Nucleus accumbens (tissue), 56 donors: ENCODE measurements at regions not wholly inside any gene's neighbourhood (a gene's known extent, or its start where the extent isn't known, plus 50 kb on each side); places are given as distances from the start of the nearest gene placed in this dataset.

Source experiments
- DNase-seq, 56 donors: peaks; one replicate each; lab custom pipeline; 2025; lab: John Stamatoyannopoulos, UW

GRCh38 chr2:150319658-150320555 lies 167.6 kb downstream of the RND3 start:
- no peak for DNase-seq

DNA sequence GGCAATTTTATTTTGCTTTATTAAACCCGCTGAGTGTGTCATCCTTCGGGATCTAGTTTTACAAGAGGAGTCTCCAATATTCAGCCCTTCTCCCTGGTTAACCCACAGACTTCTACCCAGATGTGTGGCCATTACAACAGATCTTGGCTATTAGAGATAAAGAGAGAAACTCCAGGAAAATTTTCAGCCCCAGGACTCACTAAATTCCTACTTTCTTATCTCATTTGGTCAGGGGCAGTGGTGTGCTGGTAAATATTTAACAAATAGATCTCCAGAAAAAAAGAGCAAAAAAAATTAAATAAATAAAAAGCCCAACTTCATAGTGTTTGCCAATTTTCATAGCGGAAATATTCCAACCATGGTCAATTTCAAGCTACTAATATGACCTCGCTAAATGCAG lies 168.4 kb downstream of the RND3 start:
- no peak for DNase-seq

DNA sequence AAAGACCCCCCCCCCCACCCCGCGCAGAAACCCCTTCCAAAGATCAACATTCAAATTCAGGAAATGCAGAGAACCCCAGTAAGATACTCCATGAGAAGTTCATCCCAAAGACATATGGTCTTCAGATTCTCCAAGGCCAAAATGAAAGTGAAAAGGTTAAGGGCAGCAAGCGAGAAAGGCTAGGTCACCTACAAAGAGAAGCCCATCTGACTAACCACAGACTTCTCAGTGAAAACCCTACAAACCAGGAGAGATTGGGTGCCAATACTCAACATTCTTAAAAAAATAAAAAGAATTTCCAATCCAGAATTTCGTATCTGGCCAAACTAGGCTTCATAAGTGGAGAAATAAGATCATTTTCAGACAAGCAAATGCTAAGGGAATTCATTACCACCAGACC lies 175.2 kb downstream of the RND3 start:
- DNase-seq, result no peak

GRCh38 chr2:150309311-150310080 lies 178.0 kb downstream of the RND3 start:
- DNase-seq, result no peak

DNA sequence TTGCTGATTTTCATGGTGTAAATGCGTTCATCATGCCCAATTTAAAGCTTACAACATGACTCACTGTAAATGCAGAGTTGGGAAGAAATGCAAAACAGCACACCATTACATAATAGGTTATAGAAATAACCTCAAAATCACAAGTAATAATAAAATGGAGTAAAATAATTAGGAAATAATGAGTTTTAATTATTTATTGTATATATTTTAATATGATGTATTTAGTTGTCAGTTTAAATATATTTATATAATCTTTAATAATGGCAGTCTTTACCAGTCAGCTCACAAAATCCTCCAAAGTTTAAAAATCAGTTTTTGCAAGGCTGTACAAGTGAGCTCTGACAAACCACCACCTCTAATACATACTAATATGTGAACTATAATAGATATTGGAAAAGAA lies 180.2 kb downstream of the RND3 start:
- DNase-seq, result no peak

DNA sequence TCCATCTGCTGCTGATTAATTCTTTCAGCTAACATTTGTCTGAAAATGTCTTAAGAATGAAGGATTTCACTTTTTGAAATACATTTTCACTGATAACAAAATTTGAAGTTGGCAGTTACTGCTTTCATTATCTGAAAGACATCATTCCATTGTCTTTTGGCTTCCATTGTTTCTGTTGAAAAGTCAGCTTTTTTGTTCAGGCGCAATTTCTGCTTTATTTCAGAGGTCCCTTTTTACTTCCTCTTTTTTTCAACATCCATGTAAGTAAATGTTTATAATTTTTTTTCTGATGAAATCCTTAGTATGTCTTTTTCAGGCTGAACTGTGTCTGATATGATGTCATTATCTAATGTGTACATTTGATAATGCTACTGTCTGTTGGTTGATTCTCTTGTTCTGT lies 184.2 kb downstream of the RND3 start:
- no peak for DNase-seq

DNA sequence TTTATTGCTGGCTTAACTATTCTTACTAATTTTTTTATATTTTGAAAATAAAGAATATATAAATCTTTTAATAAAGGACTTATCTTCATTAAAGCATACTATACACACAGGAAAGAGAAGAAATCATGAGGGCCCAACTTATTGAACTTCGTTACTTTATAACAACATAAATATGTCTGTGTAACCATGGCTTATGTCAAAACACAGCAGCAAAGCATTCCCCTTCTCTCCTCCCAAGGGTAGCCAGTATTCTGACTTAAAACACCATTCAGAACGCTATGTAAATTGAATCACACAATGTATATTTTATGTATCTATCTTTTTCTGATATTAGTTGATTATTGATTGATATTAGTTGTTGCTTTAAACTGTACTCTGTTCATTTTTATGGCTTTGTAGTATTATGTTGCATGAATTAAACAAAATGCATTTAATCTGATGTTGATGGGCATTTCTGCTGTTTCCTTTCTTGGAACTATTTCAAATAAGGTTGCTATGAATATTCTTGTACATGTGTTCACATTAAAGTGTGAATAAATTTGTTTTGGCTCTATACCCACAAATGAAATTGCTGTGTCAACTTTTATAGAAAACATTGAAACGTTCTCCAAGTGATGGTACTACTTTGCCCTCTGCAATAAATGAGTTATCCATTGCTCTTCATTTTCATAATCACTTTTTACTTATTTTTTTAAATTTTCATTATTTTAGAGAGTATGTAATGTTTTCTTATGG lies 188.7 kb downstream of the RND3 start:
- DNase-seq, result no peak

GRCh38 chr2:150296770-150297546 lies 190.5 kb downstream of the RND3 start:
- DNase-seq, result no peak

- no peak for DNase-seq
Measured at GRCh38 chr2:150295544-150295943, 191.9 kb downstream of the RND3 start.

- DNase-seq, result no peak
Measured at GRCh38 chr2:150293771-150294170, 193.7 kb downstream of the RND3 start.

GRCh38 chr2:150292807-150293206 lies 194.7 kb downstream of the RND3 start:
- no peak for DNase-seq

- DNase-seq, result no peak
Measured at GRCh38 chr2:150292192-150292591, 195.3 kb downstream of the RND3 start.

GRCh38 chr2:150286730-150287362 lies 200.6 kb downstream of the RND3 start:
- DNase-seq, result no peak

DNA sequence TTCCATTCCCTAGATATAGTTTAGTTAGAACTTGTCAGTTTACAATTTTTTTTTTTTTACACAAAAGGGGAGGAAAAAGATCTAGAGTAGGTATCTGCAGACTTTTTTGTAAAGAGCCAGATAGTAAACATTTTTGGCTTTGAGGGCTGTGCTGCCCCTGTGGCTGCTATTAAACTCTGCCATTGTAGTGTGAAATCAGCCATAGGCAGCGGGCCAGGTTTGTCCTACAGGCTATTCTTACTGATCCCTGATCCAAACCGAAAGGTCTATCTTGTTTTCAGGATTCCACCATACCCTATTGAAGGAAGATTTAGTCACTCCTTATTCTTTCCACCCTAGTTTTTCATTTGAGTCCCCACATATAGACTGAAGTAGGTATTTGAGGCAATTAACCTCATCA lies 203.4 kb downstream of the RND3 start:
- no peak for DNase-seq

DNA sequence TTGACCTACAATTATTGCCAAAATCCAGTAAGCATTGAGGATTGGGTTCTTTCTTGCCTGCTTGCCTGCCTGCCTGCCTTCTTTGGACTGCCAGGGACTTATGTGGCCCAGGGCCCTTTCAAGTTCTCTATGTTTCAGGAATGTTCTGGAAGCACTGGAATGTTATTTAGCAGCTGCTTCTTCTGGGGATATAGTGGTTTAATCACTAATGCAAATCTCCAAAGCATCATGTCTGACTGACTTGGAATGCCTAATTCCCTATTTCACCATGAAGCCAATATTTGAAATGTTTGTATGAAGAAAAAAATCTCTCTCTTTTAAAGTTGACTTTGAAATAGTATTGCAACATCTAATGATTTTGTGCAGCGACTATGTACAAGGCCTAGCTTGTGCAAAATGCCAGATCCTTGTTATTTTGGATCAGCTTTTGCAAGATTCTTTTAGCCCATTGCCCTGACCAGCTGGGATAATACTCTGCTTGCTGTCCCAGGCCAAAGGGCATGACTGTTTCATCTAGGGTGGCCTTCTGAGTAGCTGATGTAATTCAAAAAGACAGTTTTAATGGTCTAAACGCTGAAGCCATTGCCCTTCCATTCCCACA lies 204.6 kb downstream of the RND3 start:
- no peak for DNase-seq

DNA sequence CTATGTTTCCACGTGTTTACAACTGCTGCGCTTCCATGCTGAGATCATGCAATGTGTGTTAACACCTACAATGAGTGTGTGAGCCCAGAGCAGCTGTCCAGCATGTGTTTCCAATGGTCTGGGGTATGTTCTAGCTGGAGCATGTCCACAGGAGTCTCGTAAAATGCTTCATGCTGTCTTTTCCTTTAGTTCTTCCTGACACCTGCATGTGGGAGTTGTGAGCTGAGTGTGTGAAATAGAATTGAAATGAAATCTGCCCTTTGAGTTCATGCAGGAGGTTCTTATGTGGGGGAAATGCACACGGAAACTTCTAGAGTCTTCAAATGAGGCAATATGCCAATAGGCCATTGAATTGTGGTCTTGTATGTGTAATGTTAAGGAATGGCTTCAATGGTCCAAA lies 205.1 kb downstream of the RND3 start:
- DNase-seq, result no peak

DNA sequence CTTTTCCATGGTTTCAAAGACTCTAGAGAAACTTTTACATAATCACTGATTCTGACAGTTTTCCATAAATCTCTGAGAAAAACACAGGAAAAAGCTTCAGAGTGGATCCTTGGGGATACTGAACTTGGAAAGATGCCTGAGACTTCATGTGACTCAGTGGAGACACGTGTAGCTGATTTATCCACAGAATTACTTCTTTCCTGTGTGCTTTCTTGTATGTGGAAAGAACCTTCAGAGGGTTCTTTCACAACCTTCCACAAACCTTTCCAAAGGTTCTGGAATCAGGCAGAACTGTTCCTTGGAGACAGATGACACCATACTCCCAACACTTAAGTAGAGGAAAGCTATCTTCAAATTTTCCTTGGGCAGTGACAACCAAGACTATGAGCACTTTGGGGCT lies 207.2 kb downstream of the RND3 start:
- no peak for DNase-seq

- DNase-seq, result no peak
Measured at GRCh38 chr2:150279686-150280085, 207.8 kb downstream of the RND3 start.

DNA sequence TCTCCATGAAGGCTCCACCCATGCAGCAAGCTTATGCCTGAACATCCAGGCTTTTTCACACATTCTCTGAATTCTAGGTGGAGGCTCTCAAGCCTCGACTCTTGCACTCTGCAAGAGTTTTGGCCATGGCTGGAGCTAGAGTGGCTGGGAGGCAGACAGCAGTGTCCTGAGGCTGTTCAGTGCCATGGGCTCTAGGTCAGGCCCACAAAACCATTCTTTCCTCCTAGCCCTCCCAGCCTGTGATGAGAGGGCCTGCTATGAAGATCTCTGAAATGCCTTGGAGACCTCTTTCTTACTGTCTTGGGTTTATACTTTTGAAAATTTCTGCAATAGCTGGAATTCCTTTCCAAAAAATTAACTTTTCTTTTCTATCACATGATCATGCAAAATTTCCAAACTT lies 210.7 kb downstream of the RND3 start:
- DNase-seq, result no peak

GRCh38 chr2:150274108-150274507 lies 213.4 kb downstream of the RND3 start:
- no peak for DNase-seq
